Nephron (organoid): ENCODE measurements at regions not wholly inside any gene's neighbourhood (a gene's known extent, or its start where the extent isn't known, plus 50 kb on each side); places are given as distances from the start of the nearest gene placed in this dataset.

Source experiments
- H3K27ac Mint-ChIP-seq, 3 experiments: 2 replicates each; pipeline ENCODE4 v1.8.0; 2020; ENCODE audit warnings: mixed read lengths in 3 of 3, mild to moderate bottlenecking in 2 of 3, moderate library complexity in 1 of 3
- H3K27me3 Mint-ChIP-seq: 2 replicates; pipeline ENCODE4 v1.8.0; 2021; ENCODE audit warnings: low read depth, mild to moderate bottlenecking, moderate library complexity, mixed read lengths
- H3K36me3 Mint-ChIP-seq: 2 replicates; pipeline ENCODE4 v1.8.0; 2020; ENCODE audit warnings: low read depth, mixed read lengths
- H3K4me1 Mint-ChIP-seq: 2 replicates; pipeline ENCODE4 v1.8.0; 2020; ENCODE audit warnings: mixed read lengths
- H3K4me3 Mint-ChIP-seq, 3 experiments: 2 replicates each; pipeline ENCODE4 v1.8.0; 2020; ENCODE audit warnings: mild to moderate bottlenecking in 3 of 3, mixed read lengths in 3 of 3, moderate library complexity in 2 of 3
- H3K9me3 Mint-ChIP-seq: 2 replicates; pipeline ENCODE4 v1.8.0; 2020; ENCODE audit warnings: mixed read lengths
- TF ChIP-seq, protein P1 (sequence below), 3 experiments: fragments of 200-600 bp; sonication (generic); IDR thresholded peaks; one replicate each; pipeline ENCODE4 v1.5.0; 2021; ENCODE audit warnings: antibody characterized with exemption in 3 of 3; ENCODE audit not compliant: unreplicated experiment in 3 of 3

GRCh38 chr1:10934150-10934818 lies 78.2 kb upstream of the TARDBP start:
- no peaks in the 10 kb centered on the region for H3K36me3 Mint-ChIP-seq
- peaks cover 22% of the 10 kb centered on the region for H3K27me3 Mint-ChIP-seq
- H3K27ac Mint-ChIP-seq = no peak overlapping the region
- no peaks in the 10 kb centered on the region for H3K9me3 Mint-ChIP-seq
- TF ChIP-seq, protein P1, sequence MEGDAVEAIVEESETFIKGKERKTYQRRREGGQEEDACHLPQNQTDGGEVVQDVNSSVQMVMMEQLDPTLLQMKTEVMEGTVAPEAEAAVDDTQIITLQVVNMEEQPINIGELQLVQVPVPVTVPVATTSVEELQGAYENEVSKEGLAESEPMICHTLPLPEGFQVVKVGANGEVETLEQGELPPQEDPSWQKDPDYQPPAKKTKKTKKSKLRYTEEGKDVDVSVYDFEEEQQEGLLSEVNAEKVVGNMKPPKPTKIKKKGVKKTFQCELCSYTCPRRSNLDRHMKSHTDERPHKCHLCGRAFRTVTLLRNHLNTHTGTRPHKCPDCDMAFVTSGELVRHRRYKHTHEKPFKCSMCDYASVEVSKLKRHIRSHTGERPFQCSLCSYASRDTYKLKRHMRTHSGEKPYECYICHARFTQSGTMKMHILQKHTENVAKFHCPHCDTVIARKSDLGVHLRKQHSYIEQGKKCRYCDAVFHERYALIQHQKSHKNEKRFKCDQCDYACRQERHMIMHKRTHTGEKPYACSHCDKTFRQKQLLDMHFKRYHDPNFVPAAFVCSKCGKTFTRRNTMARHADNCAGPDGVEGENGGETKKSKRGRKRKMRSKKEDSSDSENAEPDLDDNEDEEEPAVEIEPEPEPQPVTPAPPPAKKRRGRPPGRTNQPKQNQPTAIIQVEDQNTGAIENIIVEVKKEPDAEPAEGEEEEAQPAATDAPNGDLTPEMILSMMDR (IDR thresholded peaks at IDR 0.05; ENCODE audit: unreplicated experiment in 3 of 3) = no peak
- peaks cover under 1% of the 10 kb centered on the region for H3K4me1 Mint-ChIP-seq
- H3K4me3 Mint-ChIP-seq = no peak overlapping the region

DNA sequence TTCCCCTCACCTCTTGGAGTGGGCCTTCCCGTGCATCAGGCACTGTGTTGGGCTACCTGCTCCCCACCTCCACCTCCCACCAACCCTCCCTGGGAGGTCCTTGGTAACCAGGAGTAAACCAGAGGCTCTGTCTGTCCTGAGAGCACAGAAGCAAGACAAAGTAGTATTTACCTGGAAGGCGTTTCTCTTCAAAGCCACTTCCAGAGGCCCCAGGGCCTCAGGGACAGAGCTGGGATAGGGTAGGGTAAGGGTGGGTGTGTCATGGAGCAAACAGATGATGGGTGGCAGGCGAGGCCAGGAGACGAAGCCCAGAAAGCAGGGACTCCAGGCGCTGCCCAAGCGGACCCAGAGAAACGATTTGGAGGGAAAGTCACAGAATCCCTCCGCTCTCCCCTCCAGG lies 77.2 kb upstream of the TARDBP start:
- Mint-ChIP-seq H3K27me3 (peaks cover 32% of the 10 kb centered on the region), H3K4me3 (no peak overlapping the region), H3K36me3 (no peaks in the 10 kb centered on the region), H3K4me1 (peaks cover 10% of the 10 kb centered on the region), H3K9me3 (no peaks in the 10 kb centered on the region), H3K27ac (no peak overlapping the region)
- TF ChIP-seq, protein P1 (IDR thresholded peaks at IDR 0.05; ENCODE audit: unreplicated experiment in 3 of 3) = no peak

DNA sequence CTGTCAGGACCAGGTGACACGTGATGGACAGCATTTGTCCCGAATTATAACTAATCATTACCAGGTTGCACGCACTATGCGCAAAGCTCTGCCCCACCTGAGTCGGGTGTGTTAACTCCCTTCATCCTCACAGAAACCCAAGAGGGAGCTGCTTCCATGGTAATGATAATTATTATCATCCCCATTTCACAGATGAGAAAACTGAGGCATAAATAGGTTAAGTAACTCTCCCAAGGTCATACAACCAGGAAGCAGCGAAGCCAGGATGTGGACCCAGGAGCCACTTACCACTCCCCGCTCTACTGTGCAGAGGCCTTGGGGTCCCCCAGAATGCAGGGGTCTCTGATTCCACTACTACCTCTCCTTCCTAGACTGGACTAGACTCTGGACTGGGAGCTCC lies 76.7 kb upstream of the TARDBP start:
- Mint-ChIP-seq H3K27ac (no peak overlapping the region), H3K36me3 (no peaks in the 10 kb centered on the region), H3K4me3 (no peak overlapping the region), H3K9me3 (no peaks in the 10 kb centered on the region), H3K4me1 (peaks cover 14% of the 10 kb centered on the region), H3K27me3 (peaks cover 35% of the 10 kb centered on the region)
- TF ChIP-seq, protein P1 (IDR thresholded peaks at IDR 0.05; ENCODE audit: unreplicated experiment in 3 of 3) = no peak

- Mint-ChIP-seq H3K4me1 (peaks cover 26% of the 10 kb centered on the region), H3K27me3 (peaks cover 43% of the 10 kb centered on the region), H3K36me3 (no peaks in the 10 kb centered on the region), H3K9me3 (no peaks in the 10 kb centered on the region), H3K27ac (no peak overlapping the region), H3K4me3 (no peak overlapping the region)
- TF ChIP-seq, protein P1 (IDR thresholded peaks at IDR 0.05; ENCODE audit: unreplicated experiment in 3 of 3) = no peak
These were observed 75.2 kb upstream of the TARDBP start for GRCh38 chr1:10936998-10937901.

GRCh38 chr1:10938741-10939417 lies 73.6 kb upstream of the TARDBP start:
- TF ChIP-seq, protein P1 (IDR thresholded peaks at IDR 0.05; ENCODE audit: unreplicated experiment in 3 of 3) = no peak

More at GRCh38 chr1:10938741-10939417, 73.6 kb upstream of the TARDBP start:
- peaks cover 39% of the 10 kb centered on the region for H3K4me1 Mint-ChIP-seq
- peak overlapping the region in 1 of 3 experiments; percentile 30 for H3K27ac Mint-ChIP-seq
- peaks cover 53% of the 10 kb centered on the region for H3K27me3 Mint-ChIP-seq
- no peaks in the 10 kb centered on the region for H3K9me3 Mint-ChIP-seq
- no peak overlapping the region for H3K4me3 Mint-ChIP-seq
- H3K36me3 Mint-ChIP-seq = no peaks in the 10 kb centered on the region
